NOMO-1 treated with dmso at 0.1 percent for 144 hours (cell line): ENCODE measurements at regions not wholly inside any gene's neighbourhood (a gene's known extent, or its start where the extent isn't known, plus 50 kb on each side); places are given as distances from the start of the nearest gene placed in this dataset.

Experiments
- DNase-seq: peaks from one replicate; lab custom pipeline; 2025; ENCODE audit not compliant: unreplicated experiment; lab: John Stamatoyannopoulos, UW

DNA sequence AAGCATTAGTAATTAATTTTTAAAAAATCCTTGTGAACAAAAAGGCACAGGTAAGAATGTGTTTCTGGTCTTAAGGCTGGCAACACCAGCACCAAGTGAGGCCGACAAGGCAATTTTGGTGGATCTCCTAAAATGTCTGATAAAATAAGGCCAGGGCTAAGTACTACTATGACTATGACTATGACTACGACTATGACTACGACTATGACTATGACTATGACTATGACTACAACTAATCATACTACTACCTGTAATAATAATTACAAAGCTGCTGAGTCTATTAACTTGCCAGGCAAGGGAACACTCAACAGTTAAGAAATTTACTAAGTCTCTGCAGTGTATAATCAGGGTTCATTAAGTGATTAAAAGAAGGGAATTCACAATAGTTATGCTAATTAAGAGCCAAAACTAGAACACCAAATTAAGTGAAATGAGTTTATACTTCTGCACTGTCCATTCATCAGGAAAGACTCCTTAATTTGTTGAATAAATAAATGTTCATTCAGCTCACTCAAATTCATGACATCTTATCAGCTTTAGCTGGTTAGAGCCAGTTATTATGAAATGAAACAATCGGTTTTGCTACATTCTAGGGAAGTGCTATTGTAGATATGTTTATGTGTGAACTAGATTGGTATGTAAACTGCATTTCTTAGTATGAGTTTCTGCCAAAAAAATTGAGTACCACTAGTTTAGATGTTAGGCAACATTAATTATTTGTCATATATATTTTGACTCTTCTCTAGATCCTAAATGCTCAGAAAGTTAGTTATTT is 1626.2 kb upstream of the PCDH20 start:
- DNase-seq = no peak

DNA sequence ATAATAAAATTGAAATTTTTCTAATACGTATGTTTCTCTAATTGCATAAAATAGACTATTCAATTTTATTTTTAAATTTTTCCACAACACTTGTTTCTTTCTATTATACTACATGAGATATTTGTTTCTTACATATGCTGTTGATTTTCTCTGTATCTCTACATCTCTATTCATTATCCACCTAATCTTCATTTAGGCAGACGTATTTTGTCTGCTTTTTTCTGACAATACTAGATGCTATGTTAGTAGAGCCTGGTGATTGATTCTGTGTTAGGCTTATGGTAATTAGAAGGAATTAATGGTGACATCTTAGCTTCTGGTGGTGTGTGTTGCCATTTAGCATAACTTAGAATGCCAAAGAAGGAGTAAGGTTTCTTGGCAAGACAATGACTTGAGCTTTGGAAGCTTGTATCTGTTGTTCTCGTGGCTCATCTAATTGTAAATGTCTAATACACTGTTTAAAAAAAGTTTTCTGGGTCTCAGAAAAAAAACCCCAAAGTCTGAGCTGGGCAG is 1610.7 kb upstream of the PCDH20 start:
- no peak for DNase-seq

DNA sequence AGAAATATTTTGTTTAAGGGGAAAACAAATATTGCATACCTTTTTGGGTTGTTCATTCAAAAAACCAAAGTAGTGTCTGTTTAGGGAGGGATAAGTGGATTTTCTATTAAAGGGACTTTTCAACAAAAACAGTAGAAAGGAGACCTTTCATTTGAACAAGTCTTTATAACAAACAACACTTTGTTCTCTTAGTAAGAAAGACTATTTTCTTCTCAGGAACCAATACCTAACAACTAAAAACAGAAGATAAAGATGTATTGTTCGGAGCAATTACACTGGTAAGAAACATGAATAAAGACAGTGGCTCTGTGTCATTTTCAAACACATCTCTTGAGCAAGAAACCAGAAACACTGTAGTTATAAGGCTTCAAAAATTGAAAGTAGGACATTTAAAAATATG is 1610.1 kb upstream of the PCDH20 start:
- DNase-seq = no peak

DNA sequence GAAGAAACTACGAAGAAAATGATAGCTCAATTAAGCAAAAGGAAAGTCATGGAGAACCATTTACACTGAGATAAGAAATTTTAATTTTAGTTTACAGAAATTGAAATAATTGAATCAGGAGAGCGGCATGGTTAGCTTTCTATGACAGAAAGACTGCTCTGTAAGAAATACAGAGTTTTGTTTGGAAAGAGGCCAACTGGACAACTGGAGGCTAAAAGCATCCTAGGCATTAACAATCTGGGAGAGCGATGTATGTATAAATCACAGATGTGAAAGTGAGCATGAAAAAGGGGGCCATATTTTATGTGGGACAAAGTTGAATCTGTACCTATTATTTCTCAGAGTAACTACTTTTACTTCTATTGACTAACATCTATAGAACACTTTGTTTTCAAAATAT is 1608.8 kb upstream of the PCDH20 start:
- no peak for DNase-seq

- no peak for DNase-seq
These were observed 1596.3 kb upstream of the PCDH20 start for GRCh38 chr13:63011996-63012395.

- DNase-seq = no peak
These were observed 1594.5 kb upstream of the PCDH20 start for GRCh38 chr13:63010072-63010658.

DNA sequence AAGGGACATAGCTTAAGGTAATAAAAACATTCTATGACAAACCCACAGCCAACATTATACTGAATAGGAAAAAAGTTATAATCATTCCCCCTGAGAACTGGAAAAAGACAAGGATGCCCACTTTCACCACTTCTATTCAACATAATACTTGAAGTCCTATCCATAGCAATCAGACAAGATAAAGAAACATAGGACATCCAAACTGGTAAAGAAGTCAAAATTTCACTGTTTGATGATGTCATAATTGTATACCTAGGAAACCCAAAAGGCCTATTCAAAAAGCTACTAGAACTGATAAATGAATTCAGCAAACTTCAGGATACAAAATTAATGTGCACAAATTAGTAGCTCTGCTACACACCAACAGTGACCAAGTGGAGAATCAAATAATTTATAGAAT is 1590.0 kb upstream of the PCDH20 start:
- no peak for DNase-seq

DNA sequence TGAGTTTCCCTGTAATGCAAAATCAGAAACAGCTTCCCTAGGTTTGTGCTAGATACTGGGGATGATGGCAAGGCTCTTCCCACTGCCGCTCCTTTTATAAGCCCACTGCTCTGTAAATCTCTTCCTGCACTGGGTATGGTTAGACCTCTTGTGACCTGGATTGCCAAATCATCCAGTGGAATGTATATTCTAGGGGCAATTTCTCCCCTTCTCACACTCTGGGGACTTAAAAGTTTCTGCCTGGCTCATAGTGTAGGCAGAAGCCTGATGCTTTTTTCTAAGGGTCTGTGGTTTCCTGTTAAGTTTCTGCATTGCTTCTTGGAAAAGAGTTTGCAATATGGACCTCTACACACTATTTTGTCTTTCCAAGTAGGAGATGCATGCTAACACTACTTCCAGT is 1582.0 kb upstream of the PCDH20 start:
- no peak for DNase-seq

GRCh38 chr13:62997038-62997599 is 1581.5 kb upstream of the PCDH20 start:
- no peak for DNase-seq

DNA sequence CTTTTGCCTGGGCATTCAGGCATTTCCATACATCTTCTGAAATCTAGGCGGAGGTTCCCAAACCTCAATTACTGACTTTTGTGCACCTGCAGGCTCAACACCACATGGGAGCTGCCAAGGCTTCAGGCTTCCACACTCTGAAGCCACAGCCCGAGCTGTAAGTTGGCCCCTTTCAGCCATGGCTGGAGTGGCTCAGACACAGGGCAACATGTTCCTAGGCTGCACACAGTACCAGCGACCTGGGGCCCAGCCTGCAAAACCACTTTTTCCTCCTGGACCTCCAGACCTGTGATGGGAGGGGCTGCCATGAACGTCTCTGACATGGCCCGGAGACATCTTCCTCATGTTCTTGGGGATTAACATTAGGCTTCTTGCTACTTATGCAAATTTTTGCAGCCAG is 1558.2 kb upstream of the PCDH20 start:
- DNase-seq = no peak

DNA sequence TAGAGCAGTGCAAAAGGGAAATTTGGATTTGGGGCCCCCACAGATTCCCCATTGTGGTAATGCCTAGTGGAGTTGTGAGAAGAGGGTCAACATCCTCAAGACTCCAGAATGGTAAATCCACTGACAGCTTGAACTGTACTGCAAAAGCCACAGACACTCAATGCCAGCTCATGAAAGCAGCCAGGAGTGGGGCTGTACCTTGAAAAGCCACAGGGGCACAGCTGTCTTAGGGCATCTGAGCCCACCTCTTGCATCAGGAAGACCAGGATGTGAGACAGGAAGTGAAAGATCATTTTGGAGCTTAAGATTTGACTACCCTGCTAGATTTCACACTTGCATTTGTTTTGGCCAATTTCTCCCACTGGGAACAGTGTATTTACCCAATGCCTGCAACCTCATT is 1548.9 kb upstream of the PCDH20 start:
- no peak for DNase-seq

GRCh38 chr13:62960723-62961122 is 1545.1 kb upstream of the PCDH20 start:
- DNase-seq = no peak

DNA sequence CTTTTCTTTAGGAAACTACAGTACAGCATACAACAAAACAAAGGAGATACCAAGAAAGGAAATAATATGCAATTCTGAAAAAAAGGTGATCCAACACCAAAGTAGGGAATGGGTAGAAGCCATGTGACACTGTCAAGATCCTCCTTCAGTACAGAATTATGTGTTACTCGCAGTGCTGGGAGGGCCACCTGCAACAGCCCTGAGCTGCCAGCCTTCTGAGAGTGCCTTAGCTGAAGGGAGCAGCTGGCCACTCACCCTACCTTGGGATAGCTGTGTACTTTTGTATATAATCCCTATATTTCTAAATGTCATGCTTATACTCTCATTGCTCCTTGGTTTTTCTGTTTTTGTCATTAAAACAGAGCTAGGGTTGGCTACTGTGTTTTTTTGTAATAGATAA is 1518.2 kb upstream of the PCDH20 start:
- no peak for DNase-seq

DNA sequence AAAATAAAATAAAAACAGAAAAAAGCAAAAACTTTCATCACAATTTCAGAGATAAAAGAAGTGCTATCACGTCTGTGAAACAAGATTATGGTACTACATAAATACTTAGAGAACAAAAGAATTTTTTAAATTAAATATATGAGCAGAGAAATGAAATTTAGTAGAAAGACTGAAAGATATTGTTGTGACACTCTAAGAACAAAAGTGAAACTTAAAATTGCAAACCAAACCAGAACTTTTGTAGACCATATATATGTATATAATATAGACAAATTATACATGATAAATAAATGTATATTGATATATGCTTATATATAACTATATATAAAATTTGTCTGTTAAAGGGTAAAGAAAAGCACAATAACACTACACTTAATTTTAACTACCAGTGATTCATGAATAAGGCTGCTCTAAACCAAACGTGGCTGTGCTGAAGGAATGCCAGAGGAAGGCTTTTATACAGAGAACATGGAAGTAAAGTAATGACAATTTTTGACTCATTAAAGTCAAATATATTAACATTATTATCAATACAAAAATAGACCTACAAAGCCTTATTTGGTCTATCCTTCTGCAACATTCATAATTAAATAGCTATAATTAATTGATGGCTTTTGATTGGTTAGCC is 1516.7 kb upstream of the PCDH20 start:
- DNase-seq = no peak

DNA sequence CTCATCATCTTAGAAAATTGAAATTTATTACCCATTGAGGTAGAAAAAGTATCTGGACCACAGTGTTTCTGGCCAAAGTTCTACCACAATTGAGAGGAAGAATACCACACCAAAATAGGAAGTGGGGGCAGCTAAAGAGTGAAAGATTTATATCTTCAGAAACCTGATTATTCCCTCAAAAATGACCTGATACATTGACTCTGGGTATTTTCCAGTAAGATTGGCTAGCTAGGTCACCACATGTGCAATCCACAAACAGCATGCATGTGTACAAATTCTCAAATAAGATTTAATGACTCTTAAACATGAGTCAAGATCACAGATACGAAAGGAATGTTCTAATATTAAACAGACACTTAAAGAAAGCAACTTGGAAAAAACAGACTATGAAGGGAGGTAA is 1516.2 kb upstream of the PCDH20 start:
- no peak for DNase-seq

DNA sequence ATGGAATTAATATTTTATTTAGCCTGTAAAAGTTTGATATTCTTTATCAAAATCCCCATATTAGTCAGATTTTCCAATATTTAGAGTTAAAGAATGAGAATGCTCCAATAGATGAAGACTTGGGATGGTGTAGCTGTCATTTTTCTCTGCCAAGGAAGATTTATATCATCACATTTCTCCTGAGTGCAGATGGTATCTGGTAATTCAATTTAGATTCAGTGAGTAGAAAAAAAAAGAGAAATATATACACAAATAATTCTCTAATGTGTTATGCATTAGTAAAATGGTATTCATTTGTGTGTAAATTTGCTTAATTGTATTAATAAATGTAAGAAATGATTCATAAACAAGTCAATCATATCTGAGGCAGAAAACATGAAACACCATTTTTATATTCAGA is 1508.7 kb upstream of the PCDH20 start:
- DNase-seq = no peak

DNA sequence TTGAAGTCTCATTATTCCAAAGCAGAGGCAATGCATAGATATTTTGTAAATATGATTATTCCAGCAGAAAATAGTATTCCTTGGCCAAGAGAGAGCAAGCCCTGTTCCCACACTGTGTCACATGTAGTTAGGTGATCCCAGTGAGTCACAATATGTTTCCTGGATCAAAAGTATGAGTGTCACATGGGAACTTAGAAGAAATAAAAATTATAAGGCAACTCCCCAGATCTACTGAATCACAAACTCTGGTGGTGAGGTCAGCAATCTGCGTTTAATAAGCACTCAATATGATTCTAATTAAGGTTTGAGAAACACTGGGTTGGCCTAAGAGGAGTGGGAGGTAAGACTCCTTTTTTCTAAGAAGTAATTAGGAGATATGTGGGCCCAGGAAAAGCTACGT is 1504.5 kb upstream of the PCDH20 start:
- no peak for DNase-seq

GRCh38 chr13:62919491-62919890 is 1503.8 kb upstream of the PCDH20 start:
- no peak for DNase-seq

DNA sequence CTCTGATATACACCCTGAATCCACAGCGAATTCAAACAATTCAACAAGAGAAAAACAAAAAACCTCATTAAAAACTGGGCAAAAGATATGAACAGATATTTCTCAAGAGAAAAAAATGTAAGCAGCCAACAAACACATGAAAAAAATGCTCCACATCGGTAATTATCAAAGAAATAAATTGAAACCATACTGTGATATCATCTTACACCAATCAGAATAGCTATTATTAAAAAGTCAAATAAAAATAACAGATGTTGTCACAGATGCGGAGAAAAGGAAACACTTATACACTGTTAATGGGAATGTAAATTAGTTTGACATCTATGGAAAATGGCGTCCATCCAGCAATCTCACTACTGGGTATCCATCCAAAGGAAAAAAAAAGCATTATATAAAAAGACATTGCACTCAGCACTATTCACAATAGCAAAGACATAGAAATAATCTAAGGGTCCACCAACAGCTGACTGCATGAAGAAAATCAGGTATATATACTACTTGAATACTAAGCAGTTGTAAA is 1495.0 kb upstream of the PCDH20 start:
- DNase-seq = no peak

GRCh38 chr13:62908321-62908720 is 1492.7 kb upstream of the PCDH20 start:
- DNase-seq = no peak

GRCh38 chr13:62906896-62907295 is 1491.2 kb upstream of the PCDH20 start:
- DNase-seq = no peak

- no peak for DNase-seq
These were observed 1490.8 kb upstream of the PCDH20 start for GRCh38 chr13:62906469-62906868.
